Suprapubic skin (tissue), 3 donors: ENCODE measurements at regions not wholly inside any gene's neighbourhood (a gene's known extent, or its start where the extent isn't known, plus 50 kb on each side); places are given as distances from the start of the nearest gene placed in this dataset.

Experiments used
- POLR2AphosphoS5 ChIP-seq, 3 donors: sonication (generic); formaldehyde crosslinking; IDR thresholded peaks; one replicate each; pipeline ENCODE4 v1.6.1; 2017; ENCODE audit warnings: antibody characterized with exemption in 3 of 3
- TF ChIP-seq, protein P1 (sequence below), 2 donors: fragments of 200-600 bp in 1 of 2; fragments of 450-650 bp in 1 of 2; sonication (generic) in 1 of 2; IDR thresholded peaks; one replicate each; pipeline ENCODE4 v1.5.1; 2016 to 2019; ENCODE audit warnings: antibody characterized with exemption in 2 of 2, mild to moderate bottlenecking in 1 of 2, moderate library complexity in 1 of 2

DNA sequence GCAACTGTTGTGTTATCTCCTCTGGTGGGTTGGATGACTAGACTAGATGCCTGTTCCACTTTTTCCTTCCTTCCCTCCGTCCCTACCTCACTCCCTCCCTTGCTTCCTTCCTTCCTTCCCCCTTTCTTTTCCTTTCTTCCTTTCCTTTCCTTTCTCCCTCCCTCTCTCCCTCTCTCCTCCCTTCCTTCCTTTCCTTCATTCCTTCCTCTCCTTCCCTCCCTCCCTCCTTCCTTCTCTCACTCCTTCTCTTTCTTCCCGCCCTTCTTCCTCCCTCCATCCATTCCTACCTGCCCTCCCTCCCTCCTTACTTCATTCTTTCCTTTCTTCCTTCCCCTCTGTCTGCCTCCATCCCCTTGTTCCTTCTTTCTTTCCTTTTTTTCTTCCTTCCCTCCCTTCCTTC lies 1045.3 kb downstream of the OTOL1 start:
- TF ChIP-seq, protein P1, sequence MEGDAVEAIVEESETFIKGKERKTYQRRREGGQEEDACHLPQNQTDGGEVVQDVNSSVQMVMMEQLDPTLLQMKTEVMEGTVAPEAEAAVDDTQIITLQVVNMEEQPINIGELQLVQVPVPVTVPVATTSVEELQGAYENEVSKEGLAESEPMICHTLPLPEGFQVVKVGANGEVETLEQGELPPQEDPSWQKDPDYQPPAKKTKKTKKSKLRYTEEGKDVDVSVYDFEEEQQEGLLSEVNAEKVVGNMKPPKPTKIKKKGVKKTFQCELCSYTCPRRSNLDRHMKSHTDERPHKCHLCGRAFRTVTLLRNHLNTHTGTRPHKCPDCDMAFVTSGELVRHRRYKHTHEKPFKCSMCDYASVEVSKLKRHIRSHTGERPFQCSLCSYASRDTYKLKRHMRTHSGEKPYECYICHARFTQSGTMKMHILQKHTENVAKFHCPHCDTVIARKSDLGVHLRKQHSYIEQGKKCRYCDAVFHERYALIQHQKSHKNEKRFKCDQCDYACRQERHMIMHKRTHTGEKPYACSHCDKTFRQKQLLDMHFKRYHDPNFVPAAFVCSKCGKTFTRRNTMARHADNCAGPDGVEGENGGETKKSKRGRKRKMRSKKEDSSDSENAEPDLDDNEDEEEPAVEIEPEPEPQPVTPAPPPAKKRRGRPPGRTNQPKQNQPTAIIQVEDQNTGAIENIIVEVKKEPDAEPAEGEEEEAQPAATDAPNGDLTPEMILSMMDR (IDR thresholded peaks at IDR 0.05) = no peak
- TF ChIP-seq POLR2AphosphoS5 (IDR thresholded peaks at IDR 0.05) = no peak
